ENCODE measurements at regions not wholly inside any gene's neighbourhood (a gene's known extent, or its start where the extent isn't known, plus 50 kb on each side); places are given as distances from the start of the nearest gene placed in this dataset.
A peak's percentile ranks its signal among the peaks of the same experiment; 100 is the strongest.

GRCh38 chr6:87968435-87969278 is 79.0 kb upstream of the SPACA1 start:
- no peak overlapping the region for H4K12ac ChIP-seq (ENCODE audit: low read depth, low read length)
- H3K14ac ChIP-seq (ENCODE audit: low read length) = no peak overlapping the region
- no peaks in the 10 kb centered on the region for H3K36me3 ChIP-seq (ENCODE audit: control insufficient read depth in 1 of 2, insufficient read depth in 2 of 2, low read length in 2 of 2)
- H4K8ac ChIP-seq (ENCODE audit: low read depth, low read length) = no peak overlapping the region
- no peaks in the 10 kb centered on the region for H3K27me3 ChIP-seq (ENCODE audit: insufficient read depth, low read length)
- H3K4me1 ChIP-seq (ENCODE audit: control insufficient read depth in 1 of 2, insufficient read depth in 2 of 2, low read length in 2 of 2) = no peaks in the 10 kb centered on the region
- H3K4me3 ChIP-seq (ENCODE audit: low read depth, low read length) = no peak overlapping the region
- H2AFZ ChIP-seq (ENCODE audit: insufficient read depth, low read length, poor library complexity) = no peak overlapping the region
- H3K79me1 ChIP-seq (ENCODE audit: low read length) = no peaks in the 10 kb centered on the region
- H3K18ac ChIP-seq (ENCODE audit: low read length) = no peak overlapping the region
- H3K23ac ChIP-seq (ENCODE audit: low read length) = no peak overlapping the region
- H3K9me3 ChIP-seq (ENCODE audit: insufficient read depth, low read depth, low read length) = no peaks in the 10 kb centered on the region
- no peak overlapping the region for H2BK120ac ChIP-seq (ENCODE audit: insufficient read depth, low read length, poor library complexity)
- H2BK12ac ChIP-seq (ENCODE audit: low read length) = no peak overlapping the region
- no peak overlapping the region for H3K9ac ChIP-seq (ENCODE audit: low read length)
- no peak overlapping the region for H3K27ac ChIP-seq (ENCODE audit: low read depth, low read length)
- H2AK5ac ChIP-seq (ENCODE audit: low read length) = no peak overlapping the region
- no peak overlapping the region for H3K4ac ChIP-seq (ENCODE audit: low read depth, low read length)
- H2BK5ac ChIP-seq (ENCODE audit: low read depth, low read length, poor library complexity) = no peak overlapping the region
- no peak overlapping the region for H4K91ac ChIP-seq (ENCODE audit: low read depth, low read length)
- peak overlapping the region; percentile 70 for H3K4me2 ChIP-seq (ENCODE audit: low read length)
- H3K79me2 ChIP-seq (ENCODE audit: control insufficient read depth, insufficient read depth, low read length, poor library complexity) = no peaks in the 10 kb centered on the region
- DNase-seq = peak in 1 of 2 donors; percentile 22
- no CpG with 5 or more reads among the region's 26 CpGs for WGBS (ENCODE audit: extremely low coverage, insufficient coverage, insufficient read length)

DNA sequence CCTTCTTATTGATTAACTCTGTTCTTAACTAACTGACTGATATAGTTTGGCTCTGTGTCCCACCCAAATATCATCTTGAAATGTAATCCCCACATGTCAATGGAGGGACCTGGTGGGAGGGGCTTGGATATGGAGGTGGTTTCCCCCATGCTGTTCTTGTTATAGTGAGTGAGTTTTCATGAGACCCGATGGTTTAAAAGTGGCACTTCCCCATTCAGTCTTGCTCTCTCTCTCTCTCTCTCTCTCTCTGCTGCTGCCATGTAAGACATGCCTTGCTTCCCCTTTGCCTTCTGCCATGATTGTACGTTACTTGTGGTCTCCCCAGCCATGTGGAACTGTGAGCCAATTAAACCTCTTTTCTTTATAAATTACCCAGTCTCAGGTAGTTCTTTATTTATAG is 81.8 kb upstream of the SPACA1 start:
- Histone ChIP-seq H3K23ac (ENCODE audit: low read length) (no peak overlapping the region), H3K4me3 (ENCODE audit: low read depth, low read length) (no peak overlapping the region), H3K4me1 (ENCODE audit: control insufficient read depth in 1 of 2, insufficient read depth in 2 of 2, low read length in 2 of 2) (no peaks in the 10 kb centered on the region), H4K12ac (ENCODE audit: low read depth, low read length) (no peak overlapping the region), H3K79me2 (ENCODE audit: control insufficient read depth, insufficient read depth, low read length, poor library complexity) (no peaks in the 10 kb centered on the region), H3K9me3 (ENCODE audit: insufficient read depth, low read depth, low read length) (no peaks in the 10 kb centered on the region), H2BK12ac (ENCODE audit: low read length) (no peak overlapping the region), H3K36me3 (ENCODE audit: control insufficient read depth in 1 of 2, insufficient read depth in 2 of 2, low read length in 2 of 2) (no peaks in the 10 kb centered on the region), H3K79me1 (ENCODE audit: low read length) (no peaks in the 10 kb centered on the region), H3K27me3 (ENCODE audit: insufficient read depth, low read length) (no peaks in the 10 kb centered on the region), H2AFZ (ENCODE audit: insufficient read depth, low read length, poor library complexity) (no peak overlapping the region), H4K8ac (ENCODE audit: low read depth, low read length) (no peak overlapping the region), H3K14ac (ENCODE audit: low read length) (no peak overlapping the region), H2BK5ac (ENCODE audit: low read depth, low read length, poor library complexity) (no peak overlapping the region), H3K18ac (ENCODE audit: low read length) (no peak overlapping the region), H3K4ac (ENCODE audit: low read depth, low read length) (no peak overlapping the region), H3K27ac (ENCODE audit: low read depth, low read length) (no peak overlapping the region), H3K4me2 (ENCODE audit: low read length) (no peak overlapping the region), H2BK120ac (ENCODE audit: insufficient read depth, low read length, poor library complexity) (no peak overlapping the region), H2AK5ac (ENCODE audit: low read length) (no peak overlapping the region), H4K91ac (ENCODE audit: low read depth, low read length) (no peak overlapping the region), H3K9ac (ENCODE audit: low read length) (no peak overlapping the region)
- WGBS (ENCODE audit: extremely low coverage, insufficient coverage, insufficient read length) = no CpG with 5 or more reads among the region's 2 CpGs
- DNase-seq = no peak

DNA sequence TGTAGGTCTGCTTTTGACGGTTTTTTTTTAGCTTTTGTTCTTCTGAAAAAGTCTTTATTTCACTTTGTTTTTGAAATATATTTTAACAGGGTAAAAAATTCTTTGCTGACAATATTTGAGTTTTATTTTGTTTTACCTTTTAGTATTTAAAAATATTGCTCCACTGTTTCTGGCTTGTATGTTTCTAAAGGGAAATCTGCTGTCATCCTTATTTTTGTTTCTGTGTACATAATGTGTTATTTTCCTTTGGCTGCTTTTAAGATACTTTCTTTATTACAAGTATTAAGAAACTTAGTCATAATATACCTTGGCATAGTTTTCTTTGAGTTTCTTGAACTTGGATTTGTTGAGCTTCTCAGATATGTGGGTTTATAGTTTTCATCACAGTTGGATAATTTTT is 88.6 kb upstream of the SPACA1 start:
- Histone ChIP-seq H3K14ac (ENCODE audit: low read length) (no peak overlapping the region), H3K36me3 (ENCODE audit: control insufficient read depth in 1 of 2, insufficient read depth in 2 of 2, low read length in 2 of 2) (no peaks in the 10 kb centered on the region), H2BK12ac (ENCODE audit: low read length) (no peak overlapping the region), H3K79me1 (ENCODE audit: low read length) (no peaks in the 10 kb centered on the region), H3K4ac (ENCODE audit: low read depth, low read length) (no peak overlapping the region), H3K4me3 (ENCODE audit: low read depth, low read length) (no peak overlapping the region), H2BK120ac (ENCODE audit: insufficient read depth, low read length, poor library complexity) (no peak overlapping the region), H4K91ac (ENCODE audit: low read depth, low read length) (no peak overlapping the region), H3K79me2 (ENCODE audit: control insufficient read depth, insufficient read depth, low read length, poor library complexity) (no peaks in the 10 kb centered on the region), H3K4me2 (ENCODE audit: low read length) (no peak overlapping the region), H3K18ac (ENCODE audit: low read length) (no peak overlapping the region), H3K9me3 (ENCODE audit: insufficient read depth, low read depth, low read length) (no peaks in the 10 kb centered on the region), H2AFZ (ENCODE audit: insufficient read depth, low read length, poor library complexity) (no peak overlapping the region), H3K23ac (ENCODE audit: low read length) (no peak overlapping the region), H2BK5ac (ENCODE audit: low read depth, low read length, poor library complexity) (no peak overlapping the region), H3K27ac (ENCODE audit: low read depth, low read length) (no peak overlapping the region), H4K12ac (ENCODE audit: low read depth, low read length) (no peak overlapping the region), H2AK5ac (ENCODE audit: low read length) (no peak overlapping the region), H4K8ac (ENCODE audit: low read depth, low read length) (no peak overlapping the region), H3K4me1 (ENCODE audit: control insufficient read depth in 1 of 2, insufficient read depth in 2 of 2, low read length in 2 of 2) (no peaks in the 10 kb centered on the region), H3K9ac (ENCODE audit: low read length) (no peak overlapping the region), H3K27me3 (ENCODE audit: insufficient read depth, low read length) (no peaks in the 10 kb centered on the region)
- WGBS (ENCODE audit: extremely low coverage, insufficient coverage, insufficient read length) = no CpG with 5 or more reads among the region's 1 CpG
- DNase-seq = no peak

DNA sequence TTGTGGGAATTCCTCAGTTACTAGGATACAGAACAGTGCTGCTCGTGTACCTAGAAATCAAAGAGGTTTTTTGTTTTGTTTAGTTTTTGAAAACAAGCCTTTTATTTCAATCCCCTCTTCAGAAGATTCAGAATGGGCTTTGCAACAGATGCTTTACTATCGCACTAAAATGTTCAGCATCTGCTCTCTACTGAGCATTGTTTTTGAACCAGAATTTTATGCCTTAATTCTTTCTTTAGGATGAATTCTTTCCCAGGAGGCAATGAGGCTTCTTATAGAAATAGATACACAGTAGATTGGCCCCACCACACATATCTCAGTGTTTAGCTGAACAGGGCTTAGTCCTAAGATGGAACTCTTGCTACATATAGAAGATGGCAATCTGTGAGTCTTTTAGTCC is 95.9 kb upstream of the SPACA1 start:
- Histone ChIP-seq H2BK5ac (ENCODE audit: low read depth, low read length, poor library complexity) (no peak overlapping the region), H2BK12ac (ENCODE audit: low read length) (no peak overlapping the region), H3K27me3 (ENCODE audit: insufficient read depth, low read length) (no peaks in the 10 kb centered on the region), H2AK5ac (ENCODE audit: low read length) (no peak overlapping the region), H3K9me3 (ENCODE audit: insufficient read depth, low read depth, low read length) (no peaks in the 10 kb centered on the region), H3K23ac (ENCODE audit: low read length) (no peak overlapping the region), H3K14ac (ENCODE audit: low read length) (no peak overlapping the region), H3K4ac (ENCODE audit: low read depth, low read length) (no peak overlapping the region), H3K4me3 (ENCODE audit: low read depth, low read length) (no peak overlapping the region), H3K18ac (ENCODE audit: low read length) (no peak overlapping the region), H4K91ac (ENCODE audit: low read depth, low read length) (no peak overlapping the region), H3K79me1 (ENCODE audit: low read length) (no peaks in the 10 kb centered on the region), H3K79me2 (ENCODE audit: control insufficient read depth, insufficient read depth, low read length, poor library complexity) (no peaks in the 10 kb centered on the region), H4K12ac (ENCODE audit: low read depth, low read length) (no peak overlapping the region), H3K9ac (ENCODE audit: low read length) (no peak overlapping the region), H2BK120ac (ENCODE audit: insufficient read depth, low read length, poor library complexity) (no peak overlapping the region), H3K36me3 (ENCODE audit: control insufficient read depth in 1 of 2, insufficient read depth in 2 of 2, low read length in 2 of 2) (no peaks in the 10 kb centered on the region), H3K4me1 (ENCODE audit: control insufficient read depth in 1 of 2, insufficient read depth in 2 of 2, low read length in 2 of 2) (no peaks in the 10 kb centered on the region), H3K27ac (ENCODE audit: low read depth, low read length) (no peak overlapping the region), H3K4me2 (ENCODE audit: low read length) (no peak overlapping the region), H2AFZ (ENCODE audit: insufficient read depth, low read length, poor library complexity) (no peak overlapping the region), H4K8ac (ENCODE audit: low read depth, low read length) (no peak overlapping the region)
- no CpG with 5 or more reads among the region's 2 CpGs for WGBS (ENCODE audit: extremely low coverage, insufficient coverage, insufficient read length)
- no peak for DNase-seq
